ENCODE measurements at regions not wholly inside any gene's neighbourhood (a gene's known extent, or its start where the extent isn't known, plus 50 kb on each side); places are given as distances from the start of the nearest gene placed in this dataset.
"Not testable (repeated sequence)": the region's sequence is repeated elsewhere in the genome, so short reads cannot be mapped to it uniquely, and the experiment has no call there.

DNA sequence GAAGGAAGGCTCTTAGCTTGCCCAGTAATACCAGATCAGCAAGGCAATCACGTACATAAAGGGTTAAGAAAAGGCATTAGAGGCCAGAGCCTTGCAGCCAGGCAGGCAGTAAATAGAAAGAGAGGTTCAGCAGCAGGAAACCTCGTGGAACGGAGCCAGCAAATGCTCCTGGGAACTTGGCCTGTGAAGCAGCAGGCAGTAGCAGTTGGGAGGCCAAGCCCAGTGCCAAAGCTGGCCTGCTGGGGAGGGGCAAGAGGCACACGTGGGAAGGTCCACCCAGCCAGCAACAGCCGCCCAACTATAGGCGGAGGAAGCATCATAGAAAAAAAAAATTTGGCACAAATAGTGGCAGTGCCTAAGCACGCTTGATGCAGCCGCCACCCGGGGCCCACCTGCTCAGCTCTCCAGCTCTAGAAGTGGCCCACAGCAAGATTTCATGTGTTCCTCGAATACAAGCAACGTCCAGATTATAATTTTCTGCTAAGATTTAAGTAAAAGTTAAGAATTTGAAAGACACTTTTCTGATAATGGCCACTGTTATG is 2339.5 kb downstream of the TP53TG3F start:
- DNase-seq (ENCODE audit: low spot score) (no peak), FAIRE-seq (no peak)

DNA sequence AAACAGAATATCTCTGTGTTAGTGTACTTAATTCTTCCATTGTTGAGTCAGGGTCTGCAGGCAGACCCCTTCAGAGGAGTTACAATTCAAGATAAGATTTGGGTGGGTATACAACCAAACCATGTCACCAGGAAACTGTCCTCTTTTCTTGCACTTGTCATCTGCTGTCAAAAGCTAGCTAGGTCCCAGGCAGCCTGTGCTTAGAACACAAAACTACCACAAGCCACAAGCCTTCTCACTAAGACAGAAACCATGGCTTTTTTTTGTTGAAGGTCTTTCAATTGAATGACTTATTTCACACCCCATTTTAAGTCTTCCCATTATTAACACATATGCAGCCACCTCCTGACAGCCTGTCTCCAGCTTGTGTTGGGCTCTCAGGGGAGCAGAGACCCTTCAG is 2345.1 kb downstream of the TP53TG3F start:
- FAIRE-seq; DNase-seq (ENCODE audit: low spot score): not testable (repeated sequence)

- no peak for DNase-seq (ENCODE audit: low spot score)
- no peak for FAIRE-seq
These were observed 2363.9 kb downstream of the TP53TG3F start for GRCh38 chr16:35823342-35823741.

GRCh38 chr16:35841632-35842031 is 2382.2 kb downstream of the TP53TG3F start:
- FAIRE-seq: no peak
- DNase-seq (ENCODE audit: low spot score): no peak

GRCh38 chr16:35862242-35862641 is 2402.8 kb downstream of the TP53TG3F start:
- FAIRE-seq: no peak
- DNase-seq (ENCODE audit: low spot score): no peak

- FAIRE-seq: no peak
- DNase-seq (ENCODE audit: low spot score): no peak
These were observed 2409.2 kb downstream of the TP53TG3F start for GRCh38 chr16:35868630-35869029.

- FAIRE-seq (no peak), DNase-seq (ENCODE audit: low spot score) (no peak)
These were observed 2414.1 kb downstream of the TP53TG3F start for GRCh38 chr16:35873472-35873871.

- DNase-seq (ENCODE audit: low spot score) (no peak), FAIRE-seq (no peak)
These were observed 2422.2 kb downstream of the TP53TG3F start for GRCh38 chr16:35881654-35882053.

DNA sequence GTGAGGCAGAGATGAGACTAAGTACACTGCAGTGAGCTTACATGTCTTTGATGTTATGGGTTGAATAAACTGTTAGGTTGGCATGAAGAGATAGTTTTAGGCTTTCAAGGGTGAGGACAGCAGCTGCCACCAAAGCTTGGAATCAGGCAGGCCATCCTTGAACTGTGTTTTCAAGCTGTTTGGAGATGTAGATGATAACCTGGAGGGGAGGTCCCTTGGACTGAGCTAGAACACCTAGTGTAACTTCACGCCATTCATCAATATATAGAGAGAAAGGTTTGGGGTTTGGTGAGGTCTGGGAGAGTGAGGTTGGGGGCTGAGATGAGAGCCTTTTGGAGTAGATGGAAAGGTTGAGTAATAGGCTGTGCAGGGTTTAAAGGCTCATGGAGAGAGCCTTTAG is 2447.0 kb downstream of the TP53TG3F start:
- FAIRE-seq (no peak), DNase-seq (ENCODE audit: low spot score) (no peak)

GRCh38 chr16:35908152-35908551 is 2448.7 kb downstream of the TP53TG3F start:
- no peak for FAIRE-seq
- no peak for DNase-seq (ENCODE audit: low spot score)

- DNase-seq (ENCODE audit: low spot score) (no peak), FAIRE-seq (no peak)
These were observed 2449.5 kb downstream of the TP53TG3F start for GRCh38 chr16:35908942-35909341.

- FAIRE-seq: no peak
These were observed 2450.0 kb downstream of the TP53TG3F start for GRCh38 chr16:35909351-35909954.

DNA sequence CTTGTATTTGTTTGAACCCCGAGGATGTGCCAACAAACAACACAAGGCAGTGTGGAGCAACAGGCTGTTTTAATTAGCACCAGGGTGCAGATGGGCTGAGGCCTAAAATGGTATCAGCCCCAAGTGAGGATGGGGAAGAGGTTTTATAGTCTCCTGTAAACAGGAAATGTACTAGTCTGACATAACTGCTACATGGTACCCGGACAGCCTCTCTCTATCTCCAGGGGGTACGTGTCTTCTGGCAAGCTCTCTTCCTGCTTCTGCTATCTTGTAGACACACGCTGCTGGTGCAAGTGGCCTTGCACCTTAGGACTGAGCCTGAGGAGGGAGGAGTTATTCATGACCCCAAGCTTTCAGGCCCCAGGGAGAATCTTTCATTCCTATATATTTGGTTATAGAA is 2451.0 kb downstream of the TP53TG3F start:
- FAIRE-seq (no peak), DNase-seq (ENCODE audit: low spot score) (no peak)

More at GRCh38 chr16:35909351-35909954, 2450.0 kb downstream of the TP53TG3F start:
- no peak for DNase-seq (ENCODE audit: low spot score)

DNA sequence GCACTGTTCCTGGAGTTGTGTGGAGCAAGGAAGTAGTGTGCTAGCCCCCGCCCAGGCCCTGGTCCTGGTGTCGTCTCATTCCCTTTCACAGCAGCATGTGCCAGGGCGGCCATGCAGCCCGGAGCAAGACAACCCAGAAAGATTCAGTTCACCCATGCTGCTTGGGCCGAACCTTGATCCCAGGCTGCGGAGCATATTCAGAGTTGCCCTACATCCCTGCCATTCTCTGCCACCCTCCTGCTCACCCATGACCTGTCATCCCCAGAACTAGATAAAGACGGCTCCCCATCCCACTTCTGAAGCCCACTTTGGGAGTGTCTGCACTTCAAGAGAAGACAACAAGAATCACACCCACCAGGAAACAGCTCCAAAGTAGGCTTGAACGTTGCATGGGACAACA is 2452.5 kb downstream of the TP53TG3F start:
- FAIRE-seq (no peak), DNase-seq (ENCODE audit: low spot score) (no peak)

GRCh38 chr16:35931722-35932121 is 2472.3 kb downstream of the TP53TG3F start:
- DNase-seq (ENCODE audit: low spot score) (no peak), FAIRE-seq (no peak)

All from urothelium cell line (cell line).